ENCODE measurements at regions not wholly inside any gene's neighbourhood (a gene's known extent, or its start where the extent isn't known, plus 50 kb on each side); places are given as distances from the start of the nearest gene placed in this dataset.

GRCh38 chr6:147080225-147080624 lies 124.0 kb upstream of the STXBP5 start:
- TF ChIP-seq CTCF (IDR thresholded peaks at IDR 0.05), result no peak
- no peak for TF ChIP-seq EP300 (IDR thresholded peaks at IDR 0.05)
- no peak for TF ChIP-seq POLR2A (IDR thresholded peaks at IDR 0.05)

All from ovary (tissue), 3 donors.